Uterus (tissue), 2 donors: ENCODE measurements at regions not wholly inside any gene's neighbourhood (a gene's known extent, or its start where the extent isn't known, plus 50 kb on each side); places are given as distances from the start of the nearest gene placed in this dataset.

Experiments used
- CTCF ChIP-seq, 4 experiments: fragments of 200-600 bp in 2 of 4; fragments of 450-650 bp in 2 of 4; sonication (generic) in 2 of 4; IDR thresholded peaks; one replicate each; pipeline ENCODE4 v1.5.1; 2016 to 2019; ENCODE audit warnings: antibody characterized with exemption in 4 of 4, mild to moderate bottlenecking in 2 of 4, moderate library complexity in 1 of 4
- POLR2A ChIP-seq, 2 donors: fragments of 450-650 bp; IDR thresholded peaks; one replicate each; pipeline ENCODE4 v1.6.1; 2016; ENCODE audit warnings: antibody characterized with exemption in 2 of 2, mild to moderate bottlenecking in 1 of 2, moderate library complexity in 1 of 2

- no peak for TF ChIP-seq POLR2A (IDR thresholded peaks at IDR 0.05)
- no peak for TF ChIP-seq CTCF (IDR thresholded peaks at IDR 0.05)
Observed at GRCh38 chr9:33645706-33646105, 121.7 kb downstream of the ANKRD18B start.
